GM12891 (cell line): ENCODE measurements at regions not wholly inside any gene's neighbourhood (a gene's known extent, or its start where the extent isn't known, plus 50 kb on each side); places are given as distances from the start of the nearest gene placed in this dataset.

ENCODE experiments used
- DNase-seq: peaks from one replicate; pipeline ENCODE4 v3.0.0; 2011; ENCODE audit warnings: low spot score; ENCODE audit not compliant: insufficient read length
- FAIRE-seq: peaks from 2 replicates; lab custom pipeline; 2011; peaks lifted over from hg19 to GRCh38; lab: Jason Lieb, UNC
- PAX5 ChIP-seq: IDR thresholded peaks from 2 replicates; pipeline ENCODE4 v1.6.1; 2011; ENCODE audit warnings: low read length, moderate library complexity, mild to moderate bottlenecking; ENCODE audit not compliant: insufficient read depth, severe bottlenecking
- POLR2A ChIP-seq: IDR thresholded peaks from 2 replicates; pipeline ENCODE4 v1.6.1; 2011; ENCODE audit warnings: low read depth, low read length, control low read depth
- POLR2AphosphoS5 ChIP-seq: IDR thresholded peaks from 2 replicates; pipeline ENCODE4 v1.6.1; 2011; ENCODE audit warnings: low read depth, low read length, control low read depth
- POU2F2 ChIP-seq: IDR thresholded peaks from 2 replicates; pipeline ENCODE4 v1.6.1; 2011; ENCODE audit warnings: low read depth, mild to moderate bottlenecking, control low read depth, low read length, moderate library complexity
- SPI1 ChIP-seq: IDR thresholded peaks from 2 replicates; pipeline ENCODE4 v1.6.1; 2011; ENCODE audit warnings: low read depth, low read length, control low read depth
- TAF1 ChIP-seq: IDR thresholded peaks from 2 replicates; pipeline ENCODE4 v1.6.1; 2011; ENCODE audit warnings: low read depth, low read length, control low read depth

DNA sequence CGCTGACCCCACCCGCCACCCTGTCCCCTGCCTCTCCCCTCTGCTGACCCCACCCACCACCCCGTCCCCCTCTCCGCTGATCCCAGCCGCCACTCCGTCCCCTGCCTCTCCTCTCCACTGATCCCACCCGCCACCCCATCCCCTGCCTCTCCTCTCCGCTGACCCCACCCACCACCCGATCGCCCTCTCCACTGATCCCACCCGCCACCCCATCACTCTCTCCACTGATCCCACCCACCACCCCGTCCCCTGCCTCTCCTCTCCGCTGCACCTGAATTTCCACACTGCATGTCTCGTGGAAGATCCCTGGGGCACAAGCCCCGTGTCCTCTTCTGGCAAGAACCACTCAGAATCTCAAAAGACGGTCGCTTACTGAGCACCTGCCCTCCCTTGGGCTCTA, 53.4 kb upstream of the OLFM1 start:
- TF ChIP-seq POU2F2 (no peak), TAF1 (no peak), SPI1 (no peak), POLR2AphosphoS5 (no peak), PAX5 (no peak)
- FAIRE-seq = no peak
- no peak for DNase-seq

DNA sequence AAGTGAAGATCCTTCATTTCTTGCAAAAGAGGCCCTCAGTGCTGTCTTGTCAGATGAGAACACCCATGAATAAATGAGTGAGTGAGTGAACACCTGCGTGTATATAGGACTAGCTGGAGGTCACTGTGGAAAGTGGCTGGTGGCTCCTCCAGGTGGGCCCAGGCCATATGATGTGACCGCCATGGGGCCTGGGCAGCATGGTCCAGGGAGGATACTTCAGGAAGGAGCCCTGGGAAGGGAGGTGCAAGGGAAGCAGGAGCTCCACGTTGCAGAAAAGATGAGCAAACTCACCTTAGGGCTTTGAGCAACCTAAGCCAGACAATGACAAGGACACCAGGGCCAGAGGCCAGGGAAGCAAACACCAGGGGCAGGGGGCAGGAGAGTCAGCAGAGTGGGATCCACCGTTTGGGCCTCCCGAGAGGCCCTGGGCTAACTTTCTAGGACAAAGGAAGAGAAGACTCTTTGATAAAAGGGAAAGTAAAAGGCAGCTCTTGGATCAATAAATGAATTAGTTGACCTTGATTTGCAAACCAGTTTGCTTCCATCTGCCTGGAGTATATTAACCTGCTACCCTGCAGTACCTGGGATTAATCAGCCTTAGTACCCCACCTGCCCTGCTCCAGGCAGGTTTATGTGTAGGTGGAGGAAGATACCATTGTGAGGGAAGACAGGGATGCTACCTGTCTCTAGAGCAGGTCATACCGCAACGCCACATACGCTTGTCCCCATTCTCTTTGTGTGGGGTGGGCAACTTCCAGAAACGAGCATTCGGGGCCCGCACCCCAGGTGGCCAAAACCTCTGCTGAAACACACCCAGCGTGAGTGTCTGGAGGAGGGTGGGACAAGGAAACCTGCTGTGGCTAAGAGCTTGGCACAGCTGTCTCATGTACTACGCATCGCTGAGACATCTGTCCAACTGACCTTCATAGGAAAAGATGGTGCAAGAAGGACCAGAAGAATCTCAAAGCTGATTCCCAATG, 51.4 kb upstream of the OLFM1 start:
- DNase-seq (no peak), FAIRE-seq (no peak)
- TF ChIP-seq SPI1 = no peak
- no peak for TF ChIP-seq POU2F2
- TF ChIP-seq POLR2A = no peak
- no peak for TF ChIP-seq PAX5
- no peak for TF ChIP-seq POLR2AphosphoS5
- no peak for TF ChIP-seq TAF1

DNA sequence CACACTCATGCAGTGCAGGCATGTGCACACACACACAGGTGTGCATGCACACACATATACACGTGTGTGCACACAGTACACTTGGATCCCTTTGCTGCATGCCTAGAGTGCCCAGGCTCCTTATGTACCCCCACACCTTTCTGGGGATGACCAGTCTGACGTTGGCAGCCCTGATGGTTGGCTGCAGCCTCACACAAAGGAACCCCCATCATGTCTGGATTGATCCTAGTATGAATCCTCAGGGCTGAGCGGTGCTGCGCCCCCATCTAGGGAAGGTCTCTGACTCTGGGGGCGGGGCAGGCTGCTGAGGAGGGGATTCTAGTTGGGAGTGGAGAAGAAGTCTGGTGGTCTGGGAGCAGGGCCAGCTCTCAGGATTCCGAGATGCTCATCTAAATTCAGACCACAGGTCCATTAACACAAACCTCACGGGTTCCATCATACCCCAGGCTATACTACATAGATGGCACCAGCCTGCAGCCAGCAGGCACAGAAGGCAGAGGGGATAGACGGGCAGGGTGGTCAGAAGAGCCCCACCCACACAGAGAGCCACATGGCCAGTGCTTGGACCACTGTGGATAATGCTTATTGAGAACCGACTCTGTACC, 50.5 kb upstream of the OLFM1 start:
- TF ChIP-seq POLR2A (no peak), PAX5 (no peak)
- no peak for FAIRE-seq

DNA sequence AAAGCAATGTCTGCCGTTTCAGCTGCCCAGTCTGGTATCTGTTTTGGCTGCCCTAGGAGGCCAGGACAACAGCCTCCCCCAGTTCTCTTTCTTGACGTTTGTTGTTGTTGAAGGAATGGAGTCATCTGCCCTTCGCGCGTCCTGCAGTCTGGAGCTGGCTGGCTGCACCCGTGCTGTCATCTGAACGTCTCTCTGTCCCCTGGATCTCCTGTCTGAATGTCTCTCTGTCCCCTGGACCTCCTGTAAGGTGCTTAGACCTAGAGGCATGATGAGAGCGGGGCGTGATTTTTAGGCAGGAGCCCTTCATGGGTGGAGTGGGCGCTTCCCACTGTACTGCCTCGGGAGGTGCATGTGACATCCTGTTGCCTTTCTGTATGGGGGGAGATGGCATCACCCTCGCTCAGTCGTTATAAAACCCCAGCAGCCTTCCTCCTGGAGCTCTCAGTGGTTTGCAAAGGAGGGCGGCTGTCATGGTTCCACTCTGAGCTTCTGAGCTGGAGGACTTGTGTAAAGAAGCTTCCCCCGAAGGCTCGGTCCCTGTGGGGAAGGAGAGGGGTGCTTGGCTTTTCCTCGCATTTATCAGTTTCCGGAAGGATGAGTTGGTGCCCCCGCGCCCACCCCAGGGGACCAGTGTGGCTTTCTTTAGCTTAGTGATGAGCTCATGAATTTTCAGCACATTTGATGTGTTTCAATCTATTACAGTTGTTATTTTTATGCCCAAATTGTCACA, 49.8 kb upstream of the OLFM1 start:
- DNase-seq (no peak), FAIRE-seq (no peak)
- TF ChIP-seq POLR2A (no peak), TAF1 (no peak), PAX5 (no peak), SPI1 (no peak), POLR2AphosphoS5 (no peak), POU2F2 (no peak)

More for the DNA sequence above, 50.5 kb upstream of the OLFM1 start:
- DNase-seq = no peak
